K562 (cell line): ENCODE measurements at regions not wholly inside any gene's neighbourhood (a gene's known extent, or its start where the extent isn't known, plus 50 kb on each side); places are given as distances from the start of the nearest gene placed in this dataset.

Experiments used
- ATAC-seq: fragments of 200-7000 bp; cut with Tn5 transposase; 3 replicates; pipeline ENCODE4 v1.9.1; 2020; ENCODE audit warnings: moderate library complexity
- BruUV-seq: library from RNA; stranded (reverse); fragments of 400-500 nt; replicated peaks from 2 replicates; lab custom pipeline; 2021; lab: Mats Ljungman, UMichigan
- CTCF ChIA-PET: fragments of 300-600 bp; formaldehyde crosslinking; extraction: SDS; loops from one replicate; lab custom pipeline; 2021; ENCODE audit warnings: low intra/inter-chr PET ratio; lab: Yijun Ruan, JAX
- POLR2A ChIA-PET: fragments of 300-600, 350-650 bp; sonication (Branson Sonifier 250); formaldehyde crosslinking; extraction: SDS; loops from one replicate; lab custom pipeline; 2021; ENCODE audit warnings: antibody characterized with exemption, inconsistent platforms; lab: Yijun Ruan, JAX
- DNase-seq, 4 experiments: peaks; one replicate each; pipeline versions ENCODE4 v3.0.0 to v3.0.0-alpha.2; 2011 to 2018; ENCODE audit warnings: low spot score in 3 of 4, mixed read lengths in 3 of 4; ENCODE audit errors: extremely low read depth in 1 of 4
- FAIRE-seq: peaks from 2 replicates; lab custom pipeline; 2011; peaks lifted over from hg19 to GRCh38; lab: Jason Lieb, UNC
- H2AFZ ChIP-seq: 2 replicates; pipeline ENCODE4 v1.6.0; 2011; ENCODE audit warnings: low read depth, low read length, control low read depth, inconsistent platforms
- H3K27ac ChIP-seq: fragments of 200-600 bp; 3 replicates; pipeline ENCODE4 v1.8.0; 2011; ENCODE audit warnings: low read depth, mild to moderate bottlenecking, control low read depth, inconsistent platforms, low read length, moderate library complexity, mixed read lengths; ENCODE audit errors: extremely low read depth
- H3K27me3 ChIP-seq, 2 experiments: fragments of 300-600 bp in 1 of 2; 2 replicates in 1 of 2; 3 replicates in 1 of 2; pipeline versions ENCODE4 v1.6.0 to v1.8.0; 2011; ENCODE audit warnings: inconsistent platforms in 2 of 2, low read length in 2 of 2, mild to moderate bottlenecking in 1 of 2, mixed read lengths in 1 of 2, moderate library complexity in 1 of 2; ENCODE audit not compliant: control insufficient read depth in 2 of 2, insufficient read depth in 2 of 2
- H3K36me3 ChIP-seq: fragments of 300-600 bp; 3 replicates; pipeline ENCODE4 v1.8.0; 2011; ENCODE audit warnings: mild to moderate bottlenecking, low read length, inconsistent platforms; ENCODE audit not compliant: control insufficient read depth, insufficient read depth
- H3K4me1 ChIP-seq, 2 experiments: fragments of 200-600 bp in 1 of 2; replicated peaks in 1 of 2; 2 replicates in 1 of 2; 3 replicates in 1 of 2; pipeline versions ENCODE4 v1.5.1 to v1.8.0; 2011; ENCODE audit warnings: inconsistent platforms in 2 of 2, low read length in 2 of 2, mild to moderate bottlenecking in 1 of 2, mixed read lengths in 1 of 2, moderate library complexity in 1 of 2; ENCODE audit not compliant: control insufficient read depth in 2 of 2, insufficient read depth in 2 of 2
- H3K4me2 ChIP-seq: 2 replicates; pipeline ENCODE4 v1.6.1; 2011; ENCODE audit warnings: low read length, control low read depth, inconsistent platforms, mixed read lengths; ENCODE audit not compliant: insufficient read depth
- H3K4me3 ChIP-seq: fragments of 200-600 bp; sonication (generic), shearing (Covaris generic); 2 replicates; pipeline ENCODE4 v1.5.1; 2016; ENCODE audit warnings: control low read depth, inconsistent platforms
- H3K79me2 ChIP-seq: fragments of 200-600 bp; 3 replicates; pipeline ENCODE4 v1.8.0; 2011; ENCODE audit warnings: low read length, inconsistent platforms; ENCODE audit not compliant: control insufficient read depth, insufficient read depth
- H3K9ac ChIP-seq, 2 experiments: 2 replicates each; pipeline versions ENCODE4 v1.6.0 to v1.6.1; 2011; ENCODE audit warnings: low read depth in 2 of 2, low read length in 2 of 2, control low read depth in 1 of 2, inconsistent platforms in 1 of 2, mild to moderate bottlenecking in 1 of 2, mixed read lengths in 1 of 2; ENCODE audit not compliant: insufficient read depth in 1 of 2
- H3K9me1 ChIP-seq: one replicate; pipeline ENCODE4 v1.6.0; 2011; ENCODE audit warnings: inconsistent platforms, mild to moderate bottlenecking, low read length, moderate library complexity; ENCODE audit not compliant: control insufficient read depth, insufficient read depth
- H3K9me3 ChIP-seq: replicated peaks from 2 replicates; pipeline ENCODE4 v1.5.1; 2011; ENCODE audit warnings: low read depth, low read length, inconsistent platforms; ENCODE audit not compliant: control insufficient read depth, insufficient read depth
- H4K20me1 ChIP-seq: replicated peaks from 2 replicates; pipeline ENCODE4 v1.6.1; 2011; ENCODE audit warnings: low read length, inconsistent platforms, mixed read lengths; ENCODE audit not compliant: control insufficient read depth, insufficient read depth
- FOXM1 ChIP-seq, 2 experiments: fragments of 450-650 bp in 1 of 2; sonication (generic) in 1 of 2; formaldehyde crosslinking in 1 of 2; IDR thresholded peaks; 2 replicates each; pipeline versions ENCODE4 v1.6.1 to v1.9.0; 2017 to 2022; ENCODE audit warnings: low read depth in 2 of 2, mild to moderate bottlenecking in 2 of 2, missing genetic modification reagents in 1 of 2, moderate library complexity in 1 of 2
- NBN ChIP-seq: fragments of 450-650 bp; IDR thresholded peaks from 2 replicates; pipeline ENCODE4 v1.6.1; 2016; ENCODE audit warnings: low read depth, mild to moderate bottlenecking
- SMAD2 ChIP-seq: fragments of 150-350 bp; IDR thresholded peaks from 2 replicates; pipeline ENCODE4 v1.6.1; 2014; ENCODE audit warnings: low read depth, mild to moderate bottlenecking, low read length
- XRCC5 ChIP-seq: fragments of 200-400 bp; formaldehyde crosslinking; IDR thresholded peaks from 2 replicates; pipeline ENCODE4 v1.6.1; 2017; ENCODE audit warnings: low read depth, mild to moderate bottlenecking, low read length
- WGBS: fragments of 100-300 bp; shearing (Covaris generic); methylation state at CpG from one replicate; pipeline ENCODE4 v1.1.6; 2016; ENCODE audit warnings: low coverage, mixed read lengths; ENCODE audit not compliant: insufficient coverage; ENCODE audit errors: missing lambda C conversion rate; 5-methylcytosine and 5-hydroxymethylcytosine counted together
- in situ Hi-C: fragments of 300-500 bp; cut with MboI; formaldehyde crosslinking; loops from 4 replicates; pipeline ENCODE4 v1.15.0; 2018; ENCODE audit warnings: inconsistent platforms, mixed read lengths
- intact Hi-C: fragments of 100-400 bp; cut with micrococcal nuclease; formaldehyde crosslinking; loops from 2 replicates; pipeline ENCODE4 v1.14.2; 2022
- TF ChIP-seq, protein P1 (sequence below): fragments of 450-650 bp; IDR thresholded peaks from 2 replicates; pipeline ENCODE4 v1.6.1; 2018; ENCODE audit warnings: mild to moderate bottlenecking, low read depth; ENCODE audit not compliant: partially characterized antibody
- TF ChIP-seq, protein P2 (sequence below): fragments of 450-650 bp; IDR thresholded peaks from 2 replicates; pipeline ENCODE4 v1.6.1; 2017; ENCODE audit warnings: mild to moderate bottlenecking, moderate library complexity

DNA sequence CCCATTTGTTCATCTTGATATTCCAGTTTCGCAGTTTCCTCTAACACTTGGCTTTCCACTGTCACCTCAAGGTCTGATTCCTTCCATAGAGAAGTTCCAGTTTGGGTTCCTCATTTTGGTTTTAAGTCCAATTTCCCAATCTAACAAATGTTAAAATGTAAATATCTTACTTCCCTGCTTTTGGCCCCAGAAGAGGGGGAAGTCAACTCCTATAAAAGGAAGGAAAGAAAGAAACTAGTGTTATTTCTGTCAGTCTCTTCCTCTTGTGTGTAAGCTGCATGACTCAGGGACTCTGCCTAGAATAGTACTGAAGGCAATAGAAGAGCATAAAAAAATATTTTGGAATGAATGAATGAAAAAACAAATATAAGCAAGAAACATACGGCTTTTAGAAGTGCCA lies 127.5 kb upstream of the CCNG1 start (continued):
- TF ChIP-seq, protein P1, sequence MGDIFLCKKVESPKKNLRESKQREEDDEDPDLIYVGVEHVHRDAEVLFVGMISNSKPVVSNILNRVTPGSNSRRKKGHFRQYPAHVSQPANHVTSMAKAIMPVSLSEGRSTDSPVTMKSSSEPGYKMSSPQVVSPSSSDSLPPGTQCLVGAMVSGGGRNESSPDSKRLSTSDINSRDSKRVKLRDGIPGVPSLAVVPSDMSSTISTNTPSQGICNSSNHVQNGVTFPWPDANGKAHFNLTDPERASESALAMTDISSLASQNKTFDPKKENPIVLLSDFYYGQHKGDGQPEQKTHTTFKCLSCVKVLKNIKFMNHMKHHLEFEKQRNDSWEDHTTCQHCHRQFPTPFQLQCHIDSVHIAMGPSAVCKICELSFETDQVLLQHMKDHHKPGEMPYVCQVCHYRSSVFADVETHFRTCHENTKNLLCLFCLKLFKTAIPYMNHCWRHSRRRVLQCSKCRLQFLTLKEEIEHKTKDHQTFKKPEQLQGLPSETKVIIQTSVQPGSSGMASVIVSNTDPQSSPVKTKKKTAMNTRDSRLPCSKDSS: no peak
- no peak for TF ChIP-seq SMAD2

DNA sequence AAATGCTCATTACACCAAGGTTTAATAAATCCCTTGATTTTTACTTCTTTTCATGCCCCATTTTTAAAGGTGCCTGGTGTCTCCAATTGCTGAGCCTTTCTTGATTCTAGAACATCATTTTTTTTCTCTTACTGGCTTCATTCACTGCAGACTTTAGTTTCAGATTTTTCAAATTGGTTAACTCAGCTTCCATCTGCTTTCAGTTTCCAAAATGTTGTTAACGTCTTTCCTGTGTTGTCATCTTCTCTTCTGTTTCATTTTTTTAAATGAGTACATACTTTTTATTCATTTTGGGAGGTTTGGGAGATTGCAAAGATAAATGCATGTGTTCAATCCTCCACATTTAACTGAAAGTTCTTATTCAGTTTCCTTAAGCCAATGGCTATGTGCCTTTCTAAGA lies 126.4 kb upstream of the CCNG1 start:
- DNase-seq: no peak
- H3K36me3 ChIP-seq: no peaks in the 10 kb centered on the region
- H3K9me1 ChIP-seq: no peaks in the 10 kb centered on the region
- intact Hi-C loops: no loop called here
- H3K79me2 ChIP-seq: no peaks in the 10 kb centered on the region
- H3K27ac ChIP-seq: no peak overlapping the region
- no peak for FAIRE-seq
- no peaks in the 10 kb centered on the region for H3K27me3 ChIP-seq
- in situ Hi-C loops: no loop called here
- no peak overlapping the region for H3K9ac ChIP-seq
- ChIA-PET POLR2A (no interaction called here), CTCF (no interaction called here)
- H3K9me3 ChIP-seq: no peaks in the 10 kb centered on the region
- H3K4me2 ChIP-seq: no peak overlapping the region
- TF ChIP-seq NBN (no peak), XRCC5 (no peak), FOXM1 (IDR thresholded peaks at IDR 0.05; ENCODE audit: low read depth) (no peak), FOXM1 (CRISPR knock-in tag; IDR thresholded peaks at IDR 0.05; ENCODE audit: low read depth) (no peak)
- TF ChIP-seq, protein P2, sequence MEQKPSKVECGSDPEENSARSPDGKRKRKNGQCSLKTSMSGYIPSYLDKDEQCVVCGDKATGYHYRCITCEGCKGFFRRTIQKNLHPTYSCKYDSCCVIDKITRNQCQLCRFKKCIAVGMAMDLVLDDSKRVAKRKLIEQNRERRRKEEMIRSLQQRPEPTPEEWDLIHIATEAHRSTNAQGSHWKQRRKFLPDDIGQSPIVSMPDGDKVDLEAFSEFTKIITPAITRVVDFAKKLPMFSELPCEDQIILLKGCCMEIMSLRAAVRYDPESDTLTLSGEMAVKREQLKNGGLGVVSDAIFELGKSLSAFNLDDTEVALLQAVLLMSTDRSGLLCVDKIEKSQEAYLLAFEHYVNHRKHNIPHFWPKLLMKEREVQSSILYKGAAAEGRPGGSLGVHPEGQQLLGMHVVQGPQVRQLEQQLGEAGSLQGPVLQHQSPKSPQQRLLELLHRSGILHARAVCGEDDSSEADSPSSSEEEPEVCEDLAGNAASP: no peak
- no peak for ATAC-seq
- 0% methylated on average over 1 of the region's 1 CpG for WGBS
- BruUV-seq: no TSS peak
- H3K4me1 ChIP-seq: no peaks in the 10 kb centered on the region
- no peak overlapping the region for H3K4me3 ChIP-seq
- H2AFZ ChIP-seq: no peak overlapping the region
- no peaks in the 10 kb centered on the region for H4K20me1 ChIP-seq
